Gastroesophageal sphincter (tissue), 3 donors: ENCODE measurements at regions not wholly inside any gene's neighbourhood (a gene's known extent, or its start where the extent isn't known, plus 50 kb on each side); places are given as distances from the start of the nearest gene placed in this dataset.

Source experiments
- POLR2A ChIP-seq, 2 donors: fragments of 450-650 bp; IDR thresholded peaks; one replicate each; pipeline ENCODE4 v1.6.1; 2017; ENCODE audit warnings: antibody characterized with exemption in 2 of 2, mild to moderate bottlenecking in 2 of 2, moderate library complexity in 1 of 2
- POLR2AphosphoS5 ChIP-seq: sonication (generic); formaldehyde crosslinking; IDR thresholded peaks from one replicate; pipeline ENCODE4 v1.6.1; 2017; ENCODE audit warnings: antibody characterized with exemption
- TF ChIP-seq, protein P1 (sequence below), 4 experiments: fragments of 200-600 bp in 2 of 4; fragments of 450-650 bp in 2 of 4; sonication (generic) in 1 of 4; IDR thresholded peaks; one replicate each; pipeline ENCODE4 v1.5.1; 2017 to 2019; ENCODE audit warnings: antibody characterized with exemption in 4 of 4, mild to moderate bottlenecking in 2 of 4, moderate library complexity in 2 of 4

DNA sequence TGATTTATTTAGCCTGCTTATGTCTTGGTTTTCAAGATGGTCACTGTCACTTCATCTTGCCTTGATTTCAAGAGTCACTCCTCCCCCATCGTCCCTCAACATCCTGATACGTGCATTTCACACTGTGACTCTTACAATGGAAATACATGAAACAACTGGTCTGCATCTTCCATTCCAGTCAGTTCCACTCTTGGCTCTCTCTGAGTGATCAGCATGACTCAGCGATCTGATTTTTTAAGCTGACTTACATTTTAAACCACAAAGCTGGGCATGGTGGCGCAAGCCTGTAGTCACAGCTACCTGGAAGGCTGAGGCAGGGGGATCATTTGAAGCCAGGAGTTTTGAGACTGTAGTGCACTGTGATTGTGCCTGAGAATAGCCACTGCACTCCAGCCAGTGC is 271.2 kb upstream of the ROPN1 start:
- TF ChIP-seq, protein P1, sequence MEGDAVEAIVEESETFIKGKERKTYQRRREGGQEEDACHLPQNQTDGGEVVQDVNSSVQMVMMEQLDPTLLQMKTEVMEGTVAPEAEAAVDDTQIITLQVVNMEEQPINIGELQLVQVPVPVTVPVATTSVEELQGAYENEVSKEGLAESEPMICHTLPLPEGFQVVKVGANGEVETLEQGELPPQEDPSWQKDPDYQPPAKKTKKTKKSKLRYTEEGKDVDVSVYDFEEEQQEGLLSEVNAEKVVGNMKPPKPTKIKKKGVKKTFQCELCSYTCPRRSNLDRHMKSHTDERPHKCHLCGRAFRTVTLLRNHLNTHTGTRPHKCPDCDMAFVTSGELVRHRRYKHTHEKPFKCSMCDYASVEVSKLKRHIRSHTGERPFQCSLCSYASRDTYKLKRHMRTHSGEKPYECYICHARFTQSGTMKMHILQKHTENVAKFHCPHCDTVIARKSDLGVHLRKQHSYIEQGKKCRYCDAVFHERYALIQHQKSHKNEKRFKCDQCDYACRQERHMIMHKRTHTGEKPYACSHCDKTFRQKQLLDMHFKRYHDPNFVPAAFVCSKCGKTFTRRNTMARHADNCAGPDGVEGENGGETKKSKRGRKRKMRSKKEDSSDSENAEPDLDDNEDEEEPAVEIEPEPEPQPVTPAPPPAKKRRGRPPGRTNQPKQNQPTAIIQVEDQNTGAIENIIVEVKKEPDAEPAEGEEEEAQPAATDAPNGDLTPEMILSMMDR (IDR thresholded peaks at IDR 0.05), result no peak
- TF ChIP-seq POLR2AphosphoS5, result peak; percentile 34
- TF ChIP-seq POLR2A (IDR thresholded peaks at IDR 0.05), result no peak
